ENCODE measurements at regions not wholly inside any gene's neighbourhood (a gene's known extent, or its start where the extent isn't known, plus 50 kb on each side); places are given as distances from the start of the nearest gene placed in this dataset.

- TF ChIP-seq EZH2phosphoT487 (IDR thresholded peaks at IDR 0.05), result no peak
- no peak for TF ChIP-seq EZH2 (IDR thresholded peaks at IDR 0.05)
These were observed 162.2 kb downstream of the HSD17B3 start for GRCh38 chr9:96139592-96140295.
